GM12875 (cell line): ENCODE measurements at regions not wholly inside any gene's neighbourhood (a gene's known extent, or its start where the extent isn't known, plus 50 kb on each side); places are given as distances from the start of the nearest gene placed in this dataset.

ENCODE experiments used
- H3K4me3 ChIP-seq: one replicate; pipeline ENCODE4 v1.5.1; 2011; ENCODE audit warnings: low read depth, low read length, control low read depth
- TF ChIP-seq, protein P1 (sequence below): IDR thresholded peaks from 2 replicates; pipeline ENCODE4 v1.5.1; 2011; ENCODE audit warnings: low read depth, mild to moderate bottlenecking, control low read depth, inconsistent platforms, low read length, moderate library complexity, borderline replicate concordance; ENCODE audit not compliant: insufficient read depth

DNA sequence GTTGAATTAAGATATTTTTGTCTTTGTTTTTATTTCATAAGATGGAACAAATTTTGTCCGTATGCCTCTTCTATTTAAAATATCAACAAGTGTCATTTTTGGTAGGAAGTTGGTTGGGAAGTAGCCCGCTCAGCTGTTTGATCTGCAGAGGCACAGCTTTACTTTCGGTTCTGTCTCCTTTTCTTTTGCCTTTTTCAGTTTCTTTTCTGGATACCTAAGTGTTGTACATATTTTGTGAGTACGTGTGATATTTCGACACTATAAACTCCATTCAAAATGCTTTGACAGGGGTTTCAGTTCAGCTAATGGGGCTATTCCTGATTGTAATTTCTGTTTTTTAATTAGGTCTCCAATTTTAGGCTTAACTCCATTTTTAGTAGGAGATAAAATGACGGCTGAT, 1785.0 kb upstream of the LRRTM1 start:
- TF ChIP-seq, protein P1, sequence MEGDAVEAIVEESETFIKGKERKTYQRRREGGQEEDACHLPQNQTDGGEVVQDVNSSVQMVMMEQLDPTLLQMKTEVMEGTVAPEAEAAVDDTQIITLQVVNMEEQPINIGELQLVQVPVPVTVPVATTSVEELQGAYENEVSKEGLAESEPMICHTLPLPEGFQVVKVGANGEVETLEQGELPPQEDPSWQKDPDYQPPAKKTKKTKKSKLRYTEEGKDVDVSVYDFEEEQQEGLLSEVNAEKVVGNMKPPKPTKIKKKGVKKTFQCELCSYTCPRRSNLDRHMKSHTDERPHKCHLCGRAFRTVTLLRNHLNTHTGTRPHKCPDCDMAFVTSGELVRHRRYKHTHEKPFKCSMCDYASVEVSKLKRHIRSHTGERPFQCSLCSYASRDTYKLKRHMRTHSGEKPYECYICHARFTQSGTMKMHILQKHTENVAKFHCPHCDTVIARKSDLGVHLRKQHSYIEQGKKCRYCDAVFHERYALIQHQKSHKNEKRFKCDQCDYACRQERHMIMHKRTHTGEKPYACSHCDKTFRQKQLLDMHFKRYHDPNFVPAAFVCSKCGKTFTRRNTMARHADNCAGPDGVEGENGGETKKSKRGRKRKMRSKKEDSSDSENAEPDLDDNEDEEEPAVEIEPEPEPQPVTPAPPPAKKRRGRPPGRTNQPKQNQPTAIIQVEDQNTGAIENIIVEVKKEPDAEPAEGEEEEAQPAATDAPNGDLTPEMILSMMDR, result no peak
- no peak overlapping the region for H3K4me3 ChIP-seq

DNA sequence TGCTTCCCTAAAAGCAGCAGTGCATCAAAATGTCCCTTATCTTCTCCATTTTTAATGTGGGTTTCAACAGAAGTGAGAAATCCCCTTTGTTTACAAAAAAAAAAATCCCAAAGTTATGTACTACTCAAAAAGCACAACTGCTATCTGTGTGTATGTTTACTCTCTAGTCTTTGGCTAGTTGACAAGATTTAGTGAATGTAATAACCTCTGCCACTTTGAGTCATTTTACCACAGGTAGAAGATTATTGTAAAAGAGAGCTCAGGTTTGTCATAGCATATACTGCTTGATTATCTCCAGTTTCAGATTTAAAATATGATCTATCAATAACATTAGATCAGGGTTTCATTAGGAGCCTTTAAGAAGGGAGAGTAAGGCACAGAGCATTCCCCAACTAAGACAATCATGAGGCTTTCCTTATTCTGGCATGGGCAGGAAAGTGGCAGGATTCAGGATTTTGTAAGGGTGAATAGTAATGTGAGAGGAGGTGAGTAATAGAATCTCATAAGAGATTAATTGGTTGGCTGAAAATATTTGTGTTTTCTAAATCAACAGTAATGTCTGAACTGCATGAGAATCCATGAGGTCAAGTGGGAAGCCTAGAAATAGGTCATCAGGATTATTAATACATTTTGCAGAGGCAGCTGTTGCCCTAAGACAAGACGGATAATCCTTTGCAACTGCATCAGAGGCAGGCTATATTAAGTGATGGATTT, 1780.3 kb upstream of the LRRTM1 start:
- no peak overlapping the region for H3K4me3 ChIP-seq
- TF ChIP-seq, protein P1, result no peak

DNA sequence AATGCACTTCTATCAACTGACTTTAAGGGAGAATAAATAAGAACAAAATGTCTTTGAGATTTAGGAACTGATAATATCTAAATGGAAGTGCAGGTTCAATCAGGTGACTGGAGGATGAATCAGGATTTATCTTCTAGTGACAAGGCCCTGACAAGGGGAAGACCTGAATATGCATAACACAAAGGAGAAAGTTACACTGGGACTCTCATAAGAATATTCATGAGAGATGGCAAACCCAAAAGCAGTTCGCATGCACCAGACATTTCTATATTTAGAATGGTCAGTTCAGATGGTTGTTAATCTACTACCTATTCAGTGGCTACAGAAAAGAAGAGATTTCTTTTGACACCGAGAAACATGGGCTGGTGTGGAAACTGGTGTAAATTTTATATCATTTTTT, 1771.3 kb upstream of the LRRTM1 start:
- TF ChIP-seq, protein P1, result no peak
- no peak overlapping the region for H3K4me3 ChIP-seq

DNA sequence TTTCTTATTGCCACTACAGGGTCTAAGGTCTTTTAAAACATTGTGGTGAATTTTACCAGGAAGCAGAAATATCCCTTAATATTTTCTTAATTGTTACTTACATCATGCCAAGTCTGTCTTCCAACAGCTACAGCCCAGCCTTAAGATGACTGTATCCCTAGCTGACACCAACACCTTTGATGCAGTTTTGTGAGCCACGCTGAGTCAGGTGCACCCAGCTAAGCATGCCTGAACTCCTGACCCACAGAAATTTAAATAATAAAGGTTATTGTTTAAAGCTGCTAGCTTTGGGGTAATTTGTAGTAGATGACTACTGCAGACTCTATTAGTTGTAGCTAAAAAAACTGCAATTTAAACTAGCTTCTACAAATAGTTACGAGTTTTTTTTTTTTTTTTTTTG, 1757.9 kb upstream of the LRRTM1 start:
- H3K4me3 ChIP-seq, result no peak overlapping the region
- TF ChIP-seq, protein P1, result no peak

DNA sequence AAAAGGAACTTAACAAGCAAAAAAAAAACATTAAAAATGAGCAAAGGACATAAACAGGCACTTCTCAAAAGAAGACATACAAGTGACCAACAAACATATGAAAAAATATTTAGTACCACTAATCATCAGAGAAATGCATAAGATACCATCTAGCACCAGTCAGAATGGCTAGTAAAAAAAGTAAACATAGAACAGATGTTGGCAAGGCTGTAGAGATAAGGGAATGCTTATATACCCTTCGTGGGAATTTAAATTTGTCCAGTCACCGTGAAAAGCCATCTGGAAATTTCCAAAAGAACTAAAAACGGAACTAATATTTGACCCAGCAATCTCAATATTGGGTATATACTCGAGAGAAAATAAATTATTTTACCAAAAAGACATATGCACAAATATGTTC, 1751.3 kb upstream of the LRRTM1 start:
- H3K4me3 ChIP-seq, result no peak overlapping the region
- TF ChIP-seq, protein P1, result no peak

DNA sequence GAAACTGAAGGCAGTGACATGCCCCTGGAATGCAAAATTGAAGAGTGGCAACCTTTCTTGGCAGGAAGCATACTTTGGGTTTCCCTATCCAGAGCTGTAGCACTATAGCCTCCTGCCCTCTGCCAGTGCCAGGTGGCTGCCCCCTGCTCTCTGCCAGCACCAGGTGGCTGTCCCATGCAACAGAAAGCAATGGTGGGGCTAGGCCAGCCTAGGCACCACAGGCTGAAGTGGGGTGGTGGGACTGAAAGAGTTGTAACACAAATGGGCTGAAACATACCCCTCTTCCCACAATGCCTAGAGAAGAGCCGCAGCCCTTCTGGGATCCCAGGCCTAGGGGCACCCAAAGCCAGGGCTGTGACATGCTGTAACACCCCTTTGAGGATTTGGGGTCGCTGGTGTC, 1739.3 kb upstream of the LRRTM1 start:
- TF ChIP-seq, protein P1, result no peak
- no peak overlapping the region for H3K4me3 ChIP-seq

DNA sequence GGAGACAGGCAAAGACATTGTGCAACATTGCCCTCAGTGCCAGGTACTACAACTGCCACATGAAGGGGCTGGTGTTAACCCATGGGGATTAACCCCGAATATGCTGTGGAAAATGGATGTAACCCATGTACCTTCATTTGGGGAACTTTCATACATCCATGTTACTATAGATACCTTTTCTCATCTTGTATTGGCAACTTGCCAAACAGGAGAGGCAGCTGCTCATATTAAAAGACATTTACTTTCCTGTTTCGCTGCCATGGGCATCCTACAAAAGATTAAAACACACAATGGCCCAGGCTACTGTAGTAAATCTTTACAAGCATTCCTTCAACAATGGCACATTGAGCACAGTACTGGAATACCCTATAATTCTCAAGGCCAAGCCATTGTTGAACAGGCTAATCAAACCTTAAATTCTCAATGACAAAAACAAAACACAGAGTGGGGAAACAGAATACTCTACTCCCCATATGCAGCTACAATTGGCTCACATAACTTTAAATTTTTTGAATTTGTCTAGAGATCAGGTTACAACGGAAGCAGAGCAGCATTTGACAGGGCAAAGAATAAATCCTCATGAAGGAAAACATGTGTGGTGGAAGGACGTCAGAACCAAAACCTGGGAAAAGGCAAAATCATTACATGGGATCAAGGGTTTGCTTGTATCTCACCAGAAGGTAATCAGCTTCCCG, 1723.5 kb upstream of the LRRTM1 start:
- no peak overlapping the region for H3K4me3 ChIP-seq
- TF ChIP-seq, protein P1, result no peak
